Endothelial cell of umbilical vein (primary cell): ENCODE measurements at regions not wholly inside any gene's neighbourhood (a gene's known extent, or its start where the extent isn't known, plus 50 kb on each side); places are given as distances from the start of the nearest gene placed in this dataset. TPM values are rescaled to one million over a fixed set of nuclear protein-coding genes. Genes with fewer than 3 reads are reported as not detected.

Source experiments
- BruUV-seq: library from RNA; stranded (reverse); fragments of 400-500 nt; replicated peaks from 2 replicates; lab custom pipeline; 2021; lab: Mats Ljungman, UMichigan
- CTCF ChIA-PET: fragments of 300-600, 350-600 bp; sonication (Branson Sonifier 250); formaldehyde crosslinking; loops from one replicate; lab custom pipeline; 2021; ENCODE audit warnings: antibody characterized with exemption, inconsistent platforms; lab: Charles Lee
- POLR2A ChIA-PET: fragments of 300-600, 350-600 bp; sonication (Branson Sonifier 250); formaldehyde crosslinking; loops from one replicate; lab custom pipeline; 2021; ENCODE audit warnings: antibody characterized with exemption, inconsistent platforms; lab: Charles Lee
- DNase-seq: peaks from one replicate; pipeline ENCODE4 v3.0.0-alpha.2; 2011; ENCODE audit warnings: low read depth, low spot score
- FAIRE-seq: peaks from 2 replicates; lab custom pipeline; 2011; peaks lifted over from hg19 to GRCh38; lab: Jason Lieb, UNC
- H2AFZ ChIP-seq: 2 replicates; pipeline ENCODE4 v1.6.0; 2012; ENCODE audit warnings: low read depth, low read length, control low read depth, inconsistent platforms
- H3K27ac ChIP-seq: 2 replicates; pipeline ENCODE4 v1.5.1; 2011; ENCODE audit warnings: low read depth, mild to moderate bottlenecking, control low read depth, low read length, moderate library complexity; ENCODE audit not compliant: insufficient read depth
- H3K27me3 ChIP-seq, 2 experiments: 2 replicates each; pipeline versions ENCODE4 v1.6.0 to v1.6.1; 2011; ENCODE audit warnings: low read length in 2 of 2, mixed read lengths in 1 of 2; ENCODE audit not compliant: control insufficient read depth in 2 of 2, insufficient read depth in 2 of 2
- H3K36me3 ChIP-seq, 2 experiments: 2 replicates in 1 of 2; 3 replicates in 1 of 2; pipeline ENCODE4 v1.5.1; 2011; ENCODE audit warnings: low read length in 2 of 2, mild to moderate bottlenecking in 1 of 2, moderate library complexity in 1 of 2; ENCODE audit not compliant: control insufficient read depth in 2 of 2, insufficient read depth in 2 of 2; ENCODE audit errors: extremely low read depth in 1 of 2
- H3K4me1 ChIP-seq: 3 replicates; pipeline ENCODE4 v1.5.1; 2011; ENCODE audit warnings: mild to moderate bottlenecking, low read length; ENCODE audit not compliant: control insufficient read depth, insufficient read depth; ENCODE audit errors: extremely low read depth
- H3K4me2 ChIP-seq: 2 replicates; pipeline ENCODE4 v1.6.1; 2011; ENCODE audit warnings: low read length, control low read depth, mixed read lengths; ENCODE audit not compliant: insufficient read depth
- H3K4me3 ChIP-seq, 3 experiments: fragments of 200-600 bp in 1 of 3; sonication (generic), shearing (Covaris generic) in 1 of 3; replicated peaks in 1 of 3; 2 replicates each; pipeline ENCODE4 v1.5.1; 2011 to 2016; ENCODE audit warnings: control low read depth in 3 of 3, low read length in 3 of 3, mild to moderate bottlenecking in 2 of 3, inconsistent platforms in 1 of 3, low read depth in 1 of 3, moderate library complexity in 1 of 3; ENCODE audit not compliant: insufficient read depth in 1 of 3
- H3K79me2 ChIP-seq: 2 replicates; pipeline ENCODE4 v1.6.0; 2012; ENCODE audit warnings: low read length, inconsistent platforms; ENCODE audit not compliant: control insufficient read depth, insufficient read depth
- H3K9ac ChIP-seq: replicated peaks from 2 replicates; pipeline ENCODE3; 2011; ENCODE audit warnings: low read length, control low read depth; ENCODE audit not compliant: insufficient read depth; ENCODE audit errors: extremely low read depth
- H3K9me1 ChIP-seq: replicated peaks from 3 replicates; pipeline ENCODE4 v1.6.0; 2011; ENCODE audit warnings: mild to moderate bottlenecking, low read length; ENCODE audit not compliant: control insufficient read depth, insufficient read depth; ENCODE audit errors: extremely low read depth
- H3K9me3 ChIP-seq: replicated peaks from 2 replicates; pipeline ENCODE4 v1.5.1; 2012; ENCODE audit warnings: low read length, inconsistent platforms; ENCODE audit not compliant: control insufficient read depth, insufficient read depth
- H4K20me1 ChIP-seq: replicated peaks from 2 replicates; pipeline ENCODE3; 2011; ENCODE audit warnings: mild to moderate bottlenecking, low read length; ENCODE audit not compliant: control insufficient read depth, insufficient read depth; ENCODE audit errors: extremely low read depth
- CTCF ChIP-seq, 2 donors: IDR thresholded peaks; 1 replicate in 1 of 2; 2 replicates in 1 of 2; pipeline ENCODE4 v1.5.1; 2011; ENCODE audit warnings: low read length in 2 of 2, mild to moderate bottlenecking in 2 of 2, moderate library complexity in 2 of 2, control low read depth in 1 of 2, inconsistent platforms in 1 of 2, low read depth in 1 of 2; ENCODE audit not compliant: insufficient read depth in 1 of 2; ENCODE audit errors: extremely low read depth in 1 of 2
- EZH2 ChIP-seq: IDR thresholded peaks from 2 replicates; pipeline ENCODE4 v1.6.1; 2012; ENCODE audit warnings: borderline replicate concordance, low read depth, mild to moderate bottlenecking, moderate library complexity, low read length, inconsistent platforms; ENCODE audit not compliant: severe bottlenecking
- FOS ChIP-seq: IDR thresholded peaks from 2 replicates; pipeline ENCODE4 v1.6.1; 2011; ENCODE audit warnings: mild to moderate bottlenecking, low read length, moderate library complexity, borderline replicate concordance; ENCODE audit not compliant: insufficient read depth
- GATA2 ChIP-seq: IDR thresholded peaks from 2 replicates; pipeline ENCODE4 v1.7.0; 2011; ENCODE audit warnings: low read depth, mild to moderate bottlenecking, moderate library complexity, mixed read lengths, low read length; ENCODE audit not compliant: insufficient read length, insufficient read depth
- JUN ChIP-seq: IDR thresholded peaks from 2 replicates; pipeline ENCODE4 v1.6.1; 2011; ENCODE audit warnings: borderline replicate concordance, low read depth; ENCODE audit not compliant: insufficient read length, insufficient read depth
- MAX ChIP-seq: IDR thresholded peaks from 2 replicates; pipeline ENCODE4 v1.6.1; 2011; ENCODE audit not compliant: insufficient read depth, insufficient read length
- MYC ChIP-seq: IDR thresholded peaks from one replicate; pipeline ENCODE4 v1.6.1; 2011; ENCODE audit warnings: mild to moderate bottlenecking, low read depth, low read length
- POLR2A ChIP-seq: IDR thresholded peaks from 2 replicates; pipeline ENCODE4 v1.6.1; 2012; ENCODE audit warnings: low read depth, mild to moderate bottlenecking, control low read depth, low read length
- POLR2AphosphoS5 ChIP-seq: IDR thresholded peaks from 2 replicates; pipeline ENCODE4 v1.6.1; 2012; ENCODE audit warnings: low read depth, mild to moderate bottlenecking, control low read depth, low read length, moderate library complexity; ENCODE audit not compliant: insufficient read depth
- dilution Hi-C: fragments of 300-500 bp; cut with MboI; formaldehyde crosslinking; loops from one replicate; pipeline ENCODE4 v1.15.0; 2019; ENCODE audit warnings: low sequenced_read_pairs; ENCODE audit not compliant: extremely low pct_ligation_motif_present
- intact Hi-C: fragments of 100-400 bp; cut with micrococcal nuclease; formaldehyde crosslinking; loops from one replicate; pipeline ENCODE4 v1.10.0; 2022
- small RNA-seq: library from RNA; depleted of rRNA; stranded (forward); fragments of <200 nt; gene quantifications from one replicate; pipeline ENCODE3, GENCODE V24; 2012; ENCODE audit warnings: low replicate concordance, low read depth; ENCODE audit not compliant: insufficient read depth, insufficient read length

GRCh38 chr2:180057706-180058412 is 50.8 kb upstream of the CWC22 start:
- no peaks in the 10 kb centered on the region for H3K27me3 ChIP-seq
- no peaks in the 10 kb centered on the region for H3K9me3 ChIP-seq
- no peak overlapping the region for H2AFZ ChIP-seq
- POLR2A ChIA-PET, result no interaction called here
- FAIRE-seq (no peak), DNase-seq (no peak)
- H3K4me3 ChIP-seq, result no peak overlapping the region
- no peaks in the 10 kb centered on the region for H3K4me1 ChIP-seq
- H3K4me2 ChIP-seq, result no peak overlapping the region
- no peaks in the 10 kb centered on the region for H4K20me1 ChIP-seq
- no TSS peak for BruUV-seq
- TF ChIP-seq JUN, result no peak
- no peak for TF ChIP-seq MAX
- TF ChIP-seq POLR2AphosphoS5, result no peak
- TF ChIP-seq CTCF (IDR thresholded peaks at IDR 0.05; ENCODE audit: extremely low read depth in 1 of 2, insufficient read depth in 1 of 2, low read depth in 1 of 2, low read length in 2 of 2), result no peak
- TF ChIP-seq GATA2, result no peak
- no peak for TF ChIP-seq MYC
- no peak for TF ChIP-seq FOS
- no peak for TF ChIP-seq POLR2A
- TF ChIP-seq EZH2, result no peak
- H3K79me2 ChIP-seq, result no peaks in the 10 kb centered on the region
- H3K9ac ChIP-seq, result no peak overlapping the region
- intact Hi-C loops (no loop called here), dilution Hi-C loops (no loop called here)
- no peak overlapping the region for H3K27ac ChIP-seq
- H3K9me1 ChIP-seq, result no peaks in the 10 kb centered on the region
- H3K36me3 ChIP-seq, result no peaks in the 10 kb centered on the region
- CTCF ChIA-PET, result no interaction called here

Small RNA genes lying in the stretch of these regions (small RNA-seq; reads per million reads assigned to genes)
- gene AC012669.1, result not detected
